ENCODE measurements at regions not wholly inside any gene's neighbourhood (a gene's known extent, or its start where the extent isn't known, plus 50 kb on each side); places are given as distances from the start of the nearest gene placed in this dataset.

DNA sequence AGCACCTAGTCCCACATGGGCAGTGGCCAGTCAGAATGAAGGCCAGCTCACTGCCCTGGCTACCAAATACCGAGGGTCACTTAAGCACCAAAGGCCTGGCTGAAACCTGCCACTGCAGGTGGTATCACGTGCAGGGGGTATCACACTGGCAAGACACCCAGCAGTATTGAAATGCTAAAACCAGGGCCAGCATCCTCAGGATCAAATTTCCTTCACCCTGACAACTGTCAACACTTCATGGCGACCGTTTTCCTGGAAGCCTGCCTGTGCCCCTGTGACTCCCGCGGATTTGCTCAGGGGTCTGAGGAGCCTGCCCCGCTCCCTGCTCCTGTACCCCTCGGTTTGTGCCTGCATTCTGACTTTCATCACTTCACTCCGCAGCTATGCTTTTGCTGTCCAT is 151.1 kb downstream of the TTLL2 start:
- TF ChIP-seq EZH2 (IDR thresholded peaks at IDR 0.05; ENCODE audit: insufficient read depth, poor library complexity, severe bottlenecking) (no peak), EZH2phosphoT487 (IDR thresholded peaks at IDR 0.05; ENCODE audit: insufficient read depth, low read depth) (no peak)

All from GM23248 (cell line).